HL-60 (cell line): ENCODE measurements at regions not wholly inside any gene's neighbourhood (a gene's known extent, or its start where the extent isn't known, plus 50 kb on each side); places are given as distances from the start of the nearest gene placed in this dataset.

ENCODE experiments used
- DNase-seq, 2 experiments: peaks; one replicate each; pipeline ENCODE4 v3.0.0-alpha.2; 2010 to 2020; ENCODE audit warnings: low read depth in 1 of 2, low spot score in 1 of 2
- H3K27ac ChIP-seq: fragments of 250-450 bp; sonication (Bioruptor Pico); replicated peaks from 2 replicates; pipeline ENCODE4 v1.5.1; 2020; ENCODE audit warnings: mild to moderate bottlenecking, moderate library complexity
- H3K27me3 ChIP-seq: fragments of 250-450 bp; sonication (Bioruptor Pico); 2 replicates; pipeline ENCODE4 v1.5.1; 2021; ENCODE audit warnings: mild to moderate bottlenecking, moderate library complexity; ENCODE audit not compliant: insufficient read depth, poor library complexity, severe bottlenecking
- H3K4me3 ChIP-seq: replicated peaks from 2 replicates; pipeline ENCODE4 v1.5.1; 2011; ENCODE audit warnings: mild to moderate bottlenecking, control low read depth, low read length; ENCODE audit not compliant: insufficient read depth
- GABPA ChIP-seq: IDR thresholded peaks from 2 replicates; pipeline ENCODE4 v1.6.1; 2012; ENCODE audit warnings: low read depth
- POLR2AphosphoS5 ChIP-seq: IDR thresholded peaks from 2 replicates; pipeline ENCODE4 v1.6.1; 2012; ENCODE audit warnings: low read depth
- SPI1 ChIP-seq: IDR thresholded peaks from 2 replicates; pipeline ENCODE4 v1.6.1; 2012; ENCODE audit warnings: low read depth, mild to moderate bottlenecking, borderline replicate concordance
- TF ChIP-seq, protein P1 (sequence below): IDR thresholded peaks from one replicate; pipeline ENCODE4 v1.5.1; 2011; ENCODE audit warnings: low read length, control low read depth, inconsistent platforms; ENCODE audit not compliant: insufficient read depth
- TF ChIP-seq, protein P2 (sequence below): IDR thresholded peaks from 2 replicates; pipeline ENCODE4 v1.6.1; 2012; ENCODE audit warnings: low read depth; ENCODE audit not compliant: insufficient replicate concordance

DNA sequence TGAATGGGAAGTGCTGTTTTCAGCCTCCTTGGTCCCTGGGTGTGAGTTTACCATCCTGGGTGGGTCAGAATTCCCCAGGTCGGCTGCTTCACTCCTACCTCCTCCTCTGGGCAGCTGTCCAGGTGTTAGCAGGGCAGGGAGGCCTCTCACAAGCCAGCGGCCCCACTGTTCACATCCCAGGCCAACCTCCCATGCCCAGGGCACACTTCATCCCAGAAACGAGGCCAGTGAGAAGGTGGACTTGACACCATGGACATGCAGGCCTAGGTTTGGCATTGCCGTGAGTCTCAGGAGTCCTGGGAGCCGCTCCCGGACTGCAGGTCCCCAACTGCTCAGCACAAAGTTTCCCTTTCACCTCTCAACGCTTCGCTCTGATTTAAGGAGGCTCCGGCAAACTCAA lies 229.6 kb upstream of the IRX2 start:
- TF ChIP-seq SPI1, result no peak
- TF ChIP-seq, protein P1, sequence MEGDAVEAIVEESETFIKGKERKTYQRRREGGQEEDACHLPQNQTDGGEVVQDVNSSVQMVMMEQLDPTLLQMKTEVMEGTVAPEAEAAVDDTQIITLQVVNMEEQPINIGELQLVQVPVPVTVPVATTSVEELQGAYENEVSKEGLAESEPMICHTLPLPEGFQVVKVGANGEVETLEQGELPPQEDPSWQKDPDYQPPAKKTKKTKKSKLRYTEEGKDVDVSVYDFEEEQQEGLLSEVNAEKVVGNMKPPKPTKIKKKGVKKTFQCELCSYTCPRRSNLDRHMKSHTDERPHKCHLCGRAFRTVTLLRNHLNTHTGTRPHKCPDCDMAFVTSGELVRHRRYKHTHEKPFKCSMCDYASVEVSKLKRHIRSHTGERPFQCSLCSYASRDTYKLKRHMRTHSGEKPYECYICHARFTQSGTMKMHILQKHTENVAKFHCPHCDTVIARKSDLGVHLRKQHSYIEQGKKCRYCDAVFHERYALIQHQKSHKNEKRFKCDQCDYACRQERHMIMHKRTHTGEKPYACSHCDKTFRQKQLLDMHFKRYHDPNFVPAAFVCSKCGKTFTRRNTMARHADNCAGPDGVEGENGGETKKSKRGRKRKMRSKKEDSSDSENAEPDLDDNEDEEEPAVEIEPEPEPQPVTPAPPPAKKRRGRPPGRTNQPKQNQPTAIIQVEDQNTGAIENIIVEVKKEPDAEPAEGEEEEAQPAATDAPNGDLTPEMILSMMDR, result no peak
- TF ChIP-seq GABPA, result no peak
- TF ChIP-seq, protein P2, sequence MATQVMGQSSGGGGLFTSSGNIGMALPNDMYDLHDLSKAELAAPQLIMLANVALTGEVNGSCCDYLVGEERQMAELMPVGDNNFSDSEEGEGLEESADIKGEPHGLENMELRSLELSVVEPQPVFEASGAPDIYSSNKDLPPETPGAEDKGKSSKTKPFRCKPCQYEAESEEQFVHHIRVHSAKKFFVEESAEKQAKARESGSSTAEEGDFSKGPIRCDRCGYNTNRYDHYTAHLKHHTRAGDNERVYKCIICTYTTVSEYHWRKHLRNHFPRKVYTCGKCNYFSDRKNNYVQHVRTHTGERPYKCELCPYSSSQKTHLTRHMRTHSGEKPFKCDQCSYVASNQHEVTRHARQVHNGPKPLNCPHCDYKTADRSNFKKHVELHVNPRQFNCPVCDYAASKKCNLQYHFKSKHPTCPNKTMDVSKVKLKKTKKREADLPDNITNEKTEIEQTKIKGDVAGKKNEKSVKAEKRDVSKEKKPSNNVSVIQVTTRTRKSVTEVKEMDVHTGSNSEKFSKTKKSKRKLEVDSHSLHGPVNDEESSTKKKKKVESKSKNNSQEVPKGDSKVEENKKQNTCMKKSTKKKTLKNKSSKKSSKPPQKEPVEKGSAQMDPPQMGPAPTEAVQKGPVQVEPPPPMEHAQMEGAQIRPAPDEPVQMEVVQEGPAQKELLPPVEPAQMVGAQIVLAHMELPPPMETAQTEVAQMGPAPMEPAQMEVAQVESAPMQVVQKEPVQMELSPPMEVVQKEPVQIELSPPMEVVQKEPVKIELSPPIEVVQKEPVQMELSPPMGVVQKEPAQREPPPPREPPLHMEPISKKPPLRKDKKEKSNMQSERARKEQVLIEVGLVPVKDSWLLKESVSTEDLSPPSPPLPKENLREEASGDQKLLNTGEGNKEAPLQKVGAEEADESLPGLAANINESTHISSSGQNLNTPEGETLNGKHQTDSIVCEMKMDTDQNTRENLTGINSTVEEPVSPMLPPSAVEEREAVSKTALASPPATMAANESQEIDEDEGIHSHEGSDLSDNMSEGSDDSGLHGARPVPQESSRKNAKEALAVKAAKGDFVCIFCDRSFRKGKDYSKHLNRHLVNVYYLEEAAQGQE, result no peak
- no peak for TF ChIP-seq POLR2AphosphoS5
- DNase-seq, result no peak
- H3K27me3 ChIP-seq, result no peaks in the 10 kb centered on the region
- no peak overlapping the region for H3K27ac ChIP-seq
- H3K4me3 ChIP-seq, result no peak overlapping the region

DNA sequence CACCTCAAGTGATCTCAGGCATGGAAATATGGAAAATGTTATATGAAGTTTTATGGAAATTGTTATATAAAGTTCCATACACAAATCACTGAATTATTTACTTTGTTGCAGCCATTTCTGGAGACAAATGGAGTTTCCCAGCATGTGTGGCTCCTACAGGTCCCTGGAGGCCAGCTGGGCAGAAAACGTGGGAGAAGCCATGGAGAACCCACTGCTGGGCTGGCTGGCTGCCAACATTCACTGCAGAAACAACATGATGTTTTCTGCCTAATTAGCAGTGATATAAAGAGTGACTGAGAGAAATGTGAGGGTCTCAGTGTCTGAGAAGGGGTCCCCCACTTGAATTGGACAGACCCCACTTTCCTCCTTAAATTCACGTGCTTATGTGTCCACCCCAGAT lies 208.8 kb upstream of the IRX2 start:
- H3K27ac ChIP-seq, result no peak overlapping the region
- TF ChIP-seq, protein P1, result no peak
- TF ChIP-seq SPI1 (no peak), POLR2AphosphoS5 (no peak), GABPA (no peak)
- TF ChIP-seq, protein P2, result no peak
- DNase-seq, result no peak
- no peak overlapping the region for H3K4me3 ChIP-seq
- no peaks in the 10 kb centered on the region for H3K27me3 ChIP-seq

DNA sequence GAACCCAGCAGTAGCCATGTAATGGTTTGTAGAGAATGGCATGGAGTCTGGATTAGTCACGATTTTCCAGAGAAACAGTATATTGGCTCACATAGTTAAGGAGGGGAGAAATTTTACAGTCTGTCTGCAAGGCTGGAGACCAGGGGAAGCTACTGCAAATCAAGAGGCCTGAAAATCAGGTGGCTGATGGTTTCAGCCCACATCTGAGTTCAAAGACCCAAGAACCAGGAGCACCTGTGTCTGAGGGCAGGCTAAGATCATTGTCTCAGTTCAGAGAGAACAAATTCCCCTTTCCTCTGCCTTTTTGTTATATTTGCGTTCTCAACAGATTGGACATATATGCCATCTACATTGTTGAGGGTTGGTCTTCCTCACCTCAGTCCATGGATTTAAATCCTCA lies 207.5 kb upstream of the IRX2 start:
- TF ChIP-seq, protein P2, result no peak
- TF ChIP-seq POLR2AphosphoS5 (no peak), GABPA (no peak), SPI1 (no peak)
- TF ChIP-seq, protein P1, result no peak
- no peaks in the 10 kb centered on the region for H3K27me3 ChIP-seq
- H3K4me3 ChIP-seq, result no peak overlapping the region
- no peak overlapping the region for H3K27ac ChIP-seq
- DNase-seq, result no peak
